Suprapubic skin (tissue), 4 donors: ENCODE measurements at regions not wholly inside any gene's neighbourhood (a gene's known extent, or its start where the extent isn't known, plus 50 kb on each side); places are given as distances from the start of the nearest gene placed in this dataset.

ENCODE experiments used
- EP300 ChIP-seq: sonication (generic); formaldehyde crosslinking; IDR thresholded peaks from one replicate; pipeline ENCODE4 v1.6.1; 2017; ENCODE audit warnings: antibody characterized with exemption
- POLR2A ChIP-seq, 2 donors: fragments of 450-650 bp; IDR thresholded peaks; one replicate each; pipeline ENCODE4 v1.6.1; 2017; ENCODE audit warnings: antibody characterized with exemption in 2 of 2, mild to moderate bottlenecking in 2 of 2, moderate library complexity in 2 of 2
- POLR2AphosphoS5 ChIP-seq, 3 donors: sonication (generic); formaldehyde crosslinking; IDR thresholded peaks; one replicate each; pipeline ENCODE4 v1.6.1; 2017; ENCODE audit warnings: antibody characterized with exemption in 3 of 3
- TF ChIP-seq, protein P1 (sequence below), 2 donors: fragments of 200-600 bp in 1 of 2; fragments of 450-650 bp in 1 of 2; sonication (generic) in 1 of 2; IDR thresholded peaks; one replicate each; pipeline ENCODE4 v1.5.1; 2016 to 2019; ENCODE audit warnings: antibody characterized with exemption in 2 of 2, mild to moderate bottlenecking in 1 of 2, moderate library complexity in 1 of 2

DNA sequence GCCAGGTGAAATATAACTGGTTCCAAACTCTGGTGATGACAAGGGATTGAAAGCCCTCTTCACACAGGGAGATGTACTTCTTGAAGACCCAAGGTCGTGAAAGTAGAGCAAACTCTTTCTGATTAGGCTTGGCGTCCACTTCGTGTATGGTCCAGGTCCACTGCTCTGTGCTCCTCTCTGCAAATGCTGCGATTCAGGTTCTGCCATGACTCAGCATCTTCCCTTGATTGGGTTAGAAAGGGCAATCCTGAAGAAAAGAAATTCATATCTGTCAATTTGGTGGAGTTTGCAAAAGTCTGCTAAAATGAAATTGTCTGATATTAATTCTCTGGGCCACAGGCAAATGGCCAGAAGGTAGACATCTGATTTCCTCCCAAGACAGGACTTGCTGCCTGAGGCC lies 431.4 kb downstream of the ACTR3B start:
- TF ChIP-seq POLR2AphosphoS5 (IDR thresholded peaks at IDR 0.05), result no peak
- TF ChIP-seq POLR2A (IDR thresholded peaks at IDR 0.05), result no peak
- TF ChIP-seq, protein P1, sequence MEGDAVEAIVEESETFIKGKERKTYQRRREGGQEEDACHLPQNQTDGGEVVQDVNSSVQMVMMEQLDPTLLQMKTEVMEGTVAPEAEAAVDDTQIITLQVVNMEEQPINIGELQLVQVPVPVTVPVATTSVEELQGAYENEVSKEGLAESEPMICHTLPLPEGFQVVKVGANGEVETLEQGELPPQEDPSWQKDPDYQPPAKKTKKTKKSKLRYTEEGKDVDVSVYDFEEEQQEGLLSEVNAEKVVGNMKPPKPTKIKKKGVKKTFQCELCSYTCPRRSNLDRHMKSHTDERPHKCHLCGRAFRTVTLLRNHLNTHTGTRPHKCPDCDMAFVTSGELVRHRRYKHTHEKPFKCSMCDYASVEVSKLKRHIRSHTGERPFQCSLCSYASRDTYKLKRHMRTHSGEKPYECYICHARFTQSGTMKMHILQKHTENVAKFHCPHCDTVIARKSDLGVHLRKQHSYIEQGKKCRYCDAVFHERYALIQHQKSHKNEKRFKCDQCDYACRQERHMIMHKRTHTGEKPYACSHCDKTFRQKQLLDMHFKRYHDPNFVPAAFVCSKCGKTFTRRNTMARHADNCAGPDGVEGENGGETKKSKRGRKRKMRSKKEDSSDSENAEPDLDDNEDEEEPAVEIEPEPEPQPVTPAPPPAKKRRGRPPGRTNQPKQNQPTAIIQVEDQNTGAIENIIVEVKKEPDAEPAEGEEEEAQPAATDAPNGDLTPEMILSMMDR (IDR thresholded peaks at IDR 0.05), result no peak
- no peak for TF ChIP-seq EP300
